Stimulated activated CD4-positive, alpha-beta T cell treated with anti-CD3 and anti-CD28 coated beads, Interleukin-2, amount 100 ng/mL, for 24 hours (primary cell): ENCODE measurements at regions not wholly inside any gene's neighbourhood (a gene's known extent, or its start where the extent isn't known, plus 50 kb on each side); places are given as distances from the start of the nearest gene placed in this dataset.

Experiments
- DNase-seq, 2 donors: peaks; one replicate each; pipeline ENCODE4 v3.0.0-alpha.2; 2020

DNA sequence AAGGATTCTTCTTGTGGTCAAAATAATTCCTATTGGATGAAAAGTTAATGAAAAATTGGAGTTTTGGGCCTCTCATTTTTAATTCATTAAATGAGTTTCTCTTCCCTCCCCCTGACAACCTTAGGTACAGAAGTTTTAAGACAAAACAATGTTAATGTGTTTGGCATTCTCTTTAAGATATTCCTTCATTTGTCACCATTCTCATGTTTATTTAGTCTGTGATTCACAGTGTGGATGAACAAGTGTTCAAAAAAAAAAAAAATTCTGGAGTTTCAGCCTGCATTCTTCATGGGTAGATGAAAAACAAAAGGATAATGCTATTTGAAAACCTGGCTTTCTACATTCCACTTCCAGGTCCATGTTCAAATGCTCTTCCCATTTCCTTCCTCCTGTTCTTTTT lies 172.6 kb upstream of the LUZP2 start:
- no peak for DNase-seq

DNA sequence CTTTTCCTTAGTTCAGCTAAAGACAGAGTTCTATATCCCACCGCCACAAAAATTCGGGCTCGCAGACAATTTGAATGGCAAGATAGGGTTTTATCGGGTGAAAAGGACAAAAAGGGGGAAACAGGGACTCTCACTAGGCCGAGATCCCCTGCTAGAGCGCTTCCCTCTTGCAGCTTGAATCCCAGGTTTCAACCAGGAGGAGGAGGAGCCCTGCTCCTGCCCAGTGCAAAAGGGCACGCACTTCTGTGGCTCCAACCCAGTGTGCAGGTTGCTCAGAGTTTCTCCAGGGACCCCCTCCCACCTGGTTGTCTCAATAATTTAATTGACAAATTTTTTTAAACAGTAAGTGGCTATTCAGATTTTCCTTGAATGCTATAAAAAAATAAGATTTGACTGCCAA lies 152.6 kb upstream of the LUZP2 start:
- no peak for DNase-seq

DNA sequence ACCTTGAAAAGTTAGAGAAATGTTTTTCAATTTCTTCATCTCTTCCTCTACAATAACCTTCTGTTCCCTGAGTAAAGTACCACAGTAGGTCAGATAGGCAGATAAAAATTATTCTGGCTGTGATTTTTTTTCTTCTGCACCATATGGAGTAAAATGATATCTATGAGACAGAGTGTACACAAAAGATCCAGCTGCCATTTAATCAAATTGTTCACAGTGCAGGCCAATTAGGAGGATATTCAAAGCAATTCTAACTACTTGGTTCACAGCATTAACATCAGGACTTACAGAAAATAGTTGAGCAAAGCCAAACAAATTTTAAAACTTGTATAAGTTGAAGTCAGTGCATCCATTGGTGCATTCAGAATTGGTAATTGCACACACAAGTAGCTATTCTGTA lies 147.9 kb upstream of the LUZP2 start:
- no peak for DNase-seq

DNA sequence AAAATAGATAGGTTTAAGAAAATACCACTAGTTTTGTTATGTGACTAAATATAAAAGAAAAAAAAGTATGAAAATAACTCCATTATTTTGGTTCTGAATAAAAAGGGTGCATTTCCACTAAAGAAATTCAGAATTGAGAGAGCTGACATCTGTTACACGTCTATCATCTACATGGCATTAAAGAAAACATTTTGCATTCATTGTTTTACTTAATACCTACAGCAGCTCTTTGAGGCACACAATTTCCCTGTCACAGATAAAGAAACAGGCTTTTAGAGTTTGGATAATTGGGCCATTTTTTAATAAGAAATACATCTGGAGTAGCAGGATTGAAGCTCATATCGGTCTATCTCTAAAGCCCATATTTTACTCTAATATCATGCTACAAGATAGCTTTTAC lies 145.7 kb upstream of the LUZP2 start:
- DNase-seq = no peak

DNA sequence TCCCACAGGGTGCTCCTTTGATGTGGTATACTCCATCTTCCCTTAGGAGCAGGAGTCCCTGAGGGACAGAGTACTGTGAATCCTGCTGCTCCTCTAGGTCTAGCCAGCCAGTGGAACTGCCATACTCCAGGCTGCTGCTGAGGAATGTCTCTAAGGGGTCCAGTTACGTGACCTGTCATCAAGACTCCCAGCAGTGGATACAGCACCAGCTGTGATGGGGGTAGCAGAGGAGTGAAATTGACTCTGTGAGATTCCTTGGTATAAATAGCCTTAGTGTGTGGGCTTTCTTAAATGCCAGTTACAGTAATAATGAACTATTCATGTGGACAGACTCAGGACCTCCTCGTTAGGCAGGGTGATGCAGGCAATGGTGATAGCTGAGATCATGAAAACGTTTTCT lies 140.4 kb upstream of the LUZP2 start:
- DNase-seq = no peak

DNA sequence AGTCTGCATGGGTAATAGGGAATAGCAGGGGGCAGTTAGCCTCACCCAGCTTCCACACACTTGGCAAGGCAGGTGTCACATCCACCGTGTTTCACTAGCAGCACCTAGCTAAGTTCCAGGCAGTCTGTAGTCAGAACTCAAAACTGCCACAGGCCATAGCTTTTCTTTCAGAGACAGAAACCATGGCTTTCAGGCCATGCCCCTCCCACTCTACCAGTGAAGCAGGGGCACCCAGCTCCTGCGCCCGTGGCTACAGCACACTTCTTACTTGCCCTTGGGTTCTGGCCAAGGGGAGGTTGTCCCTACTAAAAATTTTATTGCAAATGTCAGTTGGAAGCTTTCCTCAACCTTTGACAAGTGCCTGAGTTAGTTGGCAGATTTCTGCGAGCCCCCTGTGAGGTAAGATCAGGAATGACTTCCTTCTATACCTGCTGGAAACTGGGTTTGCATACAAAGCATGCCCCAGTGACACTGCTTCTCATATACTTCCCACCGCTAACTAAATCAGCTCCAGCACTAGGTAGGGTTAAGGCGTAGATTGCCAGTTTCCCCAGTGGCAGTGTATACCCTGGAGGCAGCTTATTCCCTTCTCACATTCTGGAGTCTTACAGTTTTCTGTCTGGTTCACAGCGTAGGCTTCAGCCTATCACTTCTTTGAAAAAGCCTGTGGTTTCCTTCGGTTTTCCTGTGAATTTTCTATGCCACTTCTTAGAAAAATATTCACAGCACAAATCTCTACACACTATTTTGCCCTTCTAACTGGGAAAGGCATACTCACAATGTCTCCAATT lies 139.0 kb upstream of the LUZP2 start:
- DNase-seq = no peak

DNA sequence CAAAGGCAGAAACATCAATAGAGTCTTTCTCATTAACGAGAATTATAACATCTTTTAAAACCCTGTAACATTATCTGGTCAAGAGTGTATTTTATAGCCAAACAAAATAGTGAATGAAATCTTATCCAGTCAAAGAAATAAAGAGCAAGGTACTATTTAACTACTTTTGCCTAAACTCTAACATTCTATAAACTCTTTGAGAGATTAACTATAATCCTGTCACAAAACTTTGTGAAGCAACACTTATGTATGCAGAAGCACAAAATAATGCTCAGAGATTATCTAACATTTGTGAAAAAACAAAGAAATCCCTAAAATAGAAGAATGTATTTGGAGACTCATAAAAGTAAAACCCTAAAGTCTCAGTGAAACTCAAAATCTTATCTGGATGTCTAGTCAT lies 124.4 kb upstream of the LUZP2 start:
- no peak for DNase-seq

DNA sequence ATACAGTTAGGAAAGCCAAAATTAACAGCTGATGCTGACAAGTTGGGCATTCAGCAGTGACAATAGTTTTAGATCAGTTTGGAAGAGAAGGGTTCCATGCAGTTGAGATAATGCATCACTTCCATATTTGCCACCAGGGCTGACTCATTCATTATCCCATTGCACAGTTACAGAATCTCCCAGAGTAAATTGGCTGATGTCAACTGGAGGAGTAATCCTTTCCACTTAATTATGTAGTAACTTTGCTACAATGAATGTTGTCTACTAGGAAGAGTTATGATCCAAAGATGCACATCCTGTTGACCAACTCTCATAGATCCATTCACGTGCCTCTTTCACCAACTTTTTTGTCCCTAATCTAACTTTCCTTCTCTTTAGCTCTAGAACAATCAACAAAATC lies 123.3 kb upstream of the LUZP2 start:
- DNase-seq = no peak

DNA sequence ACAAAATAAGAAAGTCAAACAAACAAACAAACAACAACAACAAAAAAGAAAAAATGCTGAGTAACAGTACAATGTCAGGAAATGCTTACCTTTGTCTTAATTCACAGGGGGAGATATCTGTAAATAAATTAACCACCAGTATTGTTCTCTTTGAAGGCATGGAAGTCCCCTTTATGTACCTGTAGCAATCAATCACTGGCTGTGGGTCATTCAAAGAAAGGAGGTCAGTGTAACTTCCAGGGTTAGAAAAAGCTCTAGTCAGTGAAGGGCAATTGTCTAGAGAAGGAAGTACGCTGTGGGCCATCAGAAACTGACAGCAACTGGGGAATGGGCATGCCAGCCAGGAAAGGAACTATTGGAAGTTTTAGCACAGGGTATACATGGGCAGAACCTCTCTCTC lies 121.5 kb upstream of the LUZP2 start:
- no peak for DNase-seq

DNA sequence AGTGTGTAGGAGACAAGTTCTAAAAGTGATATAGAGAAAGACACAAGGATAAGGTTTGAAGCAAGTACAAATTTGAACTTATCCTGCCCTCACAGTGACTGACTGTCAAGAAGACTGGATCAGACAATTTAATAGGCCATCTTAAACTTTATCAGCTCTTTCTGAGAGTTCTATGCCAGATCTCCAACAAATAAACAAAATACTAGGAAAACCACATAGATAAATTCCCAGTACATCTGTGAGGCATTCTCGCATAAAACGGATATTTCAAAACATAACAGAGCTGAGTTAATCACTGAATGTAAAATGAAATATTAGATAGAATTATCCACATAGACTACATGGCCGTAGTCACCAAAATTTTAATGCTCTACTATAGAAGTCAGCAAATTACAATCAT lies 120.9 kb upstream of the LUZP2 start:
- DNase-seq = no peak

DNA sequence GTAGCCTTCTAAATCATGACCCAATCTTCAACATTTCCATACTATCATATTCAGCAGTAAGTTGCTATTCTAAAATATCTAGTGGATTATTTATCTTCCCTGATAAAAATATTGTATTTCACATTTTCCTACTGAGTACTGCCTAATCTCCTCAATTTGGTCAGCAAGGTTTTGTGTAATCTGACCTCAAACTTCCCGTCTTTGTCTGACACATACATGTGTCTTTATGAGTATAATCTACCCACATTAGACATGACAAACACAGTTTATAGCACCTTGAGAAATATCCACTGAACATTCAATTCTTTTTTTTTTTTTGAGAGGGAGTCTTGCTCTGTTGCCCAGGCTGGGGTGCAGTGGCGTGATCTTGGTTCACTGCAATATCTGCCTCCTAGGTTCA lies 113.7 kb upstream of the LUZP2 start:
- DNase-seq = no peak

DNA sequence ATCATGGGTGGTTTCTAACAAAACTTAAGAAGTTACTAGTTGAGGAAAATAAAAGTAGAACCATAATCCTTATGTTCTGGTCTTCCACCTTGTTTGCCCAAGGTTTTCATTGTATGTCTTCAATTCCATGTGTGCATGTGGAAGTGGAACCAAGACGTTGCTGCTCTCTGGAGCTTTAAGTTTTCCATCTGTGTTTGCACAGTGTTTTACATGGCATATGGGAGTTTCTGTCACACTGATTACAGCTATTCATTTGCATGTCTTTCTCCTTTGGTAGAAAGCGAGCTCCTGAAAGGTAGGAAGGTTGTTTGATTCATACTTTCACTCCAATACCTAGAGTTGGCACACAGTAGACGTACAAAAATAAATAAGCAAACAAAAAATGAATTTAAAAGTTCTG lies 112.6 kb upstream of the LUZP2 start:
- no peak for DNase-seq

DNA sequence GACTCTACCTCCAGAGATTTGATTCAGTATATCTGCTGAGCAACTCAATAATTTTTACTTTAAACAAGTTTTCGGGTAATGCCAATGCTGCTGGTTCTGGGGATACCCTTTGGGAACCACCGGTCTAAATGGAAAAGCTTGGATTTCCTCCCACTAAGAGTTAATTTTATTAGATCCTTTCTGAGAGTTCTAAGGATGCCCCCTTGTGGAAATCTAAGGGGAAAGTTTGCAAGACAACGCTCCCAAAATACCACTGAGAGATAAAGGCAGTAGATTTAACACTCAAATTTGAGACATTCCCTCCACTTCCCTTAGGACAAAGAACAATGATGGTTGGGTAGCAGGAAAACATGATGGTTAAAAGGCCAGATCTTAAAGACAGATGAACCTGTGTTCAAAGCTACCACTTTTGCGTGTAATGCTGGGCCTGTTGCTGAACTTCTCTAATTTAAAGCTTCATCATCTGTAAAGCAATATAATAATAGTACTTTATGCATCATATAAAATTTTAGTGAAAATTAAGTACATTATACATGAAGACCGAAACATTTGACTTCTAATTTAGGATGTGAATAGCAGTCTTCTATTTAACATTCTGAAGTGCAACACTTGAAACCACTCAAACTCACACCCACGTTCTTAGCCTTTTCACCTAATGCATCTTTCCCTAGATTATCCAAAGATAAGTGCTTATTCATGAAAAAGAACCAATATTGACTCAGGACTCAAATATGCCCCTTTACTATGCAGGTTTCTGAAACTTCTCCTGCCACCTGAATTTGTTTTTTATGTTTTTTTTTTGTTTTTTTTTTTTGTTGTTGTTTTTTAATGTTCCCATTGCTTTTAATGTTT lies 110.1 kb upstream of the LUZP2 start:
- DNase-seq = no peak

DNA sequence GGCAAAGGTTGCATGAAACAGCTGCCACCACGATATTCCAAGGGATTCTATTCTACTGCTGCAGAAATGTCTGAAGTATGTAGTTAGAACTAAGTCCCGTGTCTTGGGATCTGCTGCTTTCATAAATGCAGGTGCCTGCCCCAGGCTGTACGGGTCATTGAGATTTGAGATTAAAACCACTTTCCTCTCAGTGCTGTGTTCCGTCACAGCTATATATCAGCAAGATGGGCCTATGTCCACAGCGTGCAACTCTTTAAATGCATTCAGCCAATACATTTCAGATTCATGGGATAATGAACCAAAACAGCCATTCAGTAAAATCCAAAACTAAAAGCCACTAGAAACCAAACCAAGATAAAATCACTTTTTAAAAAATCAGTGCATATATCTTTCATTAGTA lies 107.3 kb upstream of the LUZP2 start:
- no peak for DNase-seq

DNA sequence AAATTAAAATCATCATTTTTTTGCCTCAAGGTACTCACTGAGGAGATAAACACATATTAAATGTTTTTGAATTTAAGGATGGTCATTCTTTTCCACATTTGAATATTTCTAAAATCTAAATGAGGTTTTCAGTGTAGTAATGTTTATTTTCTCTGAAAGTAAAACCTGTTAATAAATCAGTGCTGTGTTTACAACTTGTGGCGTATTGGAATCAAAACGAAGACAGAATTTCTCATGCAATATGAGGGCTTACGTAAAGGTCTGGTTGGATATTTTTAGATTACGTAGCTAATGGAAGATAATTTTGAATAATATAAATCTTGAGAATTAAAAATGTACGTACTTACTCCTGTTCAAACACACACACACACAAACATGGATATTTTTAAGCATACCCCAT lies 106.8 kb upstream of the LUZP2 start:
- DNase-seq = no peak

DNA sequence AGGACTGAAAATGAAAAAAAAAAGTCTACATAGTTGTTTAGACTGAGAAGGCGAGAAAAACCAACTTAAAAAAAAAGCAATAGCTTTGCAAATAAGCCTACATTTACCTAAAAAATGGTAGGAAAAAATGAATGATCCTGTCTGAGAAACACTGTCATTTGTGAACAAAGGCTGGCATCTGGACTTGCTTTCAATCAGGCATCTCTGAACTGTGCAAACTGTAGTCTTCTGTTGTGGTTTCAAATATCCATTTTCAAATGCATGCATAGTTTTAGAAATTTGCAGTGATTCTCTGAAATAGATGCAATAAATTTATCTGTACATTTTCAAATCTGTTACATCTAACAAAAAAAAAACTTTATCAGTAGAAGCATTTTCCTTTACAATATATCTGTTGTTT lies 106.1 kb upstream of the LUZP2 start:
- DNase-seq = no peak

DNA sequence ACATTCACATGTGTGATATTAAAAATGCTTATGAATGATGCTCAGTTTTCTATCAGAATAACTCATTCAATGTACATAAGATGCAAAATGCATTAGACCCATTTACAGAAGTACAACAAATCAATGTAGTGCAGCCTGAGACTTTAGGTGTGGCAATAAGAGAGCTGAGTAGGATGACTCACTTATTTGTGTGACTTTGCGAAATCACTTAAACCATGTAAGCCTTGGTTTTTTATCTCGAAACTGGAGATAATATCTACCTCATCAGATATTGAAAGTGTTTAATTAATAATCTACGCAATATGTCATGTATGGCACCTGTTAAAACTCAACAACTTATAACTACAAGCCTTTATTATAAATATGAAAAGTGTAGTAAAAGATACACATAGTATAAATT lies 105.7 kb upstream of the LUZP2 start:
- no peak for DNase-seq

DNA sequence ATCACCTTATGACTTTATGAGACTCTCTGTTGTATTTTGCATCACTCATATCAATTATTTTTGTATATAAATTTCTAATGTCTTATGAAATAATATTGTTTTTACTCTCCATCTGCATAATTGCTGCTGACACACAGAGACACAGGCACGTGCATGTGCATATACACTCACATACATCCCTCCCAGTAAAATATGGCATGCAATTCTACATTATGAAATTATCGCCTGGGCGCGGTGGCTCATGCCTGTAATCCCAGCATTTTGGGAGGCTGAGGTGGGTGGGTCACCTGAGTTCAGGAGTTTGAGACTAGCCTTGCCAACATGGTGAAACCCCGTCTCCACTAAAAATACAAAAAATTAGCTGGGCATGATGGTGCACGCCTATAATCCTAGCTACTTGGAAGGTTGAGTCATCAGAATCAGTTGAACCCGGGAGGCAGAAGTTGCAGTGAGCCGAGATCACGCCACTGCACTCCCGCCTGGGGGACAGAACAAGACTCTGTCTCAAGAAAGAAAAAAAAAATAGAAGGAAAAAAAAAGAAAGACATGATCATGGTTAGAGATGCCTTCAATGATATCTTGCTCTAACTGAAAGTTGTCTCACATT lies 96.7 kb upstream of the LUZP2 start:
- DNase-seq = no peak

DNA sequence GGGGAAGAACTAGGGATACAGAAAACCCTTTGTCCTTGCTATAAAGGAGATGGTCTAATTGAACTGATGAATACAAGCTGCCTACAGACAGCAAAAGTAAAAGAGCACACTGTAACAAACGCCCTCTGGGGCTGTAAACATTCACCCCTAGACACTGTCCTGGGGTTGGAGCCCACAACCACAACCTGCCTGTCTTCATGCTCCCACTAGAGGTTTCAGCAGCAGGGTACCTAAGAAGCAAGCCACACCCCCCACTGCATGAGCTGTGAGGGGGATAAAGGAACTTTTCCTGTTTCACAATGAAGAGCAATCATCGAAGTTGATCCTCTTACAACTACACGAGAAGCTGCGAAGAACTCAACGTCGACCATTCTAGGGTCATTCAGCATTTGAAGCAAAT lies 90.5 kb upstream of the LUZP2 start:
- no peak for DNase-seq

DNA sequence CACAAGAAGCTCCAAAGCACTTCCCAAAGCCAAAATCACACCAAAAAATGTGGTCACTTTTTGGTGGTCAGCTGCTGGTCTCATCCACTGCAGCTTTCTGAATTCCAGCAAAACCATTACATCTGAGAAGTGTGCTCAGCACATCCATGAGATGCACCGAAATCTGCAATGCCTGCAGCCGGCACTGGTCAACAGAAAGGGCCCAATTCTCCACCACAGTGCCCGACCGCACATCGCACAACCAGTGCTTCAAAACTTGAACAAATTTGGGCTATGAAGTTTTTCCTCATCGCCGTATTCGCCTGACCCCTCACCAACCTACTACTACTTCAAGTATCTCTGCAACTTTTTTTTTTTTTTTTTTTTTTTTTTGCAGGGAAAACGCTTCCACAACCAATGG lies 89.9 kb upstream of the LUZP2 start:
- DNase-seq = no peak

DNA sequence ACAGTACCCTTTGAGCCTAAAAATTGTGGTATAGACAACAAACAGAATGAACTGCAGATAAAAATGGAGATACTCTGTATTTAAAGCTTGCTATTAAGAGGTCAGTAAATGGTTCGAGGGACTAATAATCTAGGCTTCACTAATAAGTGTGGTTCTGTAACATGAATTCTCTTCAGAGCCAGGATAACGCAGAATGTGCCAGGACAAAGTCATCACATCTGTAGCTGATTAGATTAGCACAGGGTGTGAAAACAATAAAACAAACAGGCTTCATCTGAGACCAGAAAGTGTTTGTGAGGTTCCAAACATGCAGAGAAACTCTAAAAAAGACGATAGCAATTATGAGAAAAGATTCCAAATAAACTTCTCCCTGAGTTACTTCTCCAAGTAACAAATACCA lies 89.1 kb upstream of the LUZP2 start:
- DNase-seq = no peak

DNA sequence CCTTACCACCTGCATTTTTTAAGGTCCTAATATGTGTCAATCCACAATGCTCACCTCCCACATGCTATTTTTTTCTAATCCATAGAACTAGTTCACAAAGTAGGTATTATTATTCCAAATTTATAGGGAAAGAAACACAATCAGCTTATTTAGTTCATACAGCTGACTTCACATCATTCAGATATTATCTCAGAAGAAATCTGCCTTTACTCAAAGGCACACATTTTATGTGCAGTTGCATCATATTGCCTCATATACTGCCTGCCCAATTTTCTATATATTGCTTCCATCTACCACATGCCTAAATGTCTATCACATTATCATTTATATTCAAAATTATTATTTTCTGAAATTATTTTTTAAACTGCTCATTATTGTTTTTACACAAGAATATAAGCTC lies 88.7 kb upstream of the LUZP2 start:
- no peak for DNase-seq

DNA sequence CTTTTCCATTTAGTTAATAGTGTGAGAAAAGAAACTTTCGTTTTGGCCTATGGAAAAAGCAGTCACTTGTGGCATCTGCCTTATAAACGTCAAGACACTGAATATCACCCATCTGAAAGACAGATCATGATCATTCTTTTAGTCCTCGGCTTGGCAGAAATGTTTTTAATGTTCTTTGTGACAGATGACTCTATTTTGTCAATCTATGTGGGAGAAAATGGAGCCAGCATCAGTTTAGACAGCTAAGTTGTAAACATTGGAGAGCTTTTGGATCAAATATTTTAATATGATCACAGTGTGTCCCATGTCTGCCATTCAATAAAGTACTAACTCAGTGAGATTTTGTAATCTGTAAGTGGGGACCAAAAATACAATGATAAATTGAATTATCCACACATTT lies 85.1 kb upstream of the LUZP2 start:
- no peak for DNase-seq

DNA sequence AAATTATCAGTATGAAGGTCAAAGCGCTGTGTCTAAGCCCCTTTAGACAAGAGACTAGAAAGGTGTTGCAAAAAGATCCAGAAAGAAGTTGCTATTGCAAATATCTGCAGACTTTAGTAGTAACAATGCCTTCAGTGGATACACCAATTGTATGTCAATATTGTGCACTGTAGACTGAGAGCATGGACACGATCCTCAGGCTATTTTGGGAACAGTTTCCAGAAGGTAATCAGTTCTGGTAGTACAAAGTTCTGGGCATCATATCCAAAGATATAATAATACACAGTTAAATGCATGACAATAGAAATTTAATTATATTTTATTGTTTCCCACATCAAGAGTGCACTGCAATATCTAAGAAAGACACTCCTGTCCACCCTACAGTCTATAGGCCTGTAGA lies 84.1 kb upstream of the LUZP2 start:
- no peak for DNase-seq
